Activated gamma-delta T cell treated with anti-CD3 and anti-CD28 coated beads, Interleukin-2, amount 50 U/mL, for 16 hours (primary cell): ENCODE measurements at regions not wholly inside any gene's neighbourhood (a gene's known extent, or its start where the extent isn't known, plus 50 kb on each side); places are given as distances from the start of the nearest gene placed in this dataset.
A peak's percentile ranks its signal among the peaks of the same experiment; 100 is the strongest.

Experiments
- DNase-seq: peaks from one replicate; pipeline ENCODE4 v3.0.0-alpha.2; 2020; ENCODE audit warnings: low read depth

GRCh38 chr4:152094970-152095700 is 334.3 kb upstream of the GATB start:
- DNase-seq = no peak

- DNase-seq = no peak
These were observed 330.6 kb upstream of the GATB start for GRCh38 chr4:152091405-152091804.

GRCh38 chr4:152090543-152090942 is 329.7 kb upstream of the GATB start:
- DNase-seq = no peak

- DNase-seq = no peak
These were observed 328.8 kb upstream of the GATB start for GRCh38 chr4:152089584-152089983.

GRCh38 chr4:152087335-152087734 is 326.5 kb upstream of the GATB start:
- DNase-seq = no peak

- DNase-seq = no peak
These were observed 324.9 kb upstream of the GATB start for GRCh38 chr4:152085657-152086056.

GRCh38 chr4:152083338-152083737 is 322.5 kb upstream of the GATB start:
- DNase-seq = no peak

- DNase-seq = no peak
These were observed 320.2 kb upstream of the GATB start for GRCh38 chr4:152081024-152081423.

GRCh38 chr4:152079543-152080293 is 318.9 kb upstream of the GATB start:
- peak; percentile 23 for DNase-seq

- DNase-seq = no peak
These were observed 318.3 kb upstream of the GATB start for GRCh38 chr4:152079079-152079478.

- no peak for DNase-seq
These were observed 316.8 kb upstream of the GATB start for GRCh38 chr4:152077582-152077981.

GRCh38 chr4:152075253-152075928 is 314.6 kb upstream of the GATB start:
- DNase-seq = no peak

GRCh38 chr4:152074573-152074972 is 313.8 kb upstream of the GATB start:
- DNase-seq = no peak

GRCh38 chr4:152074088-152074437 is 313.3 kb upstream of the GATB start:
- no peak for DNase-seq

GRCh38 chr4:152073351-152074087 is 312.7 kb upstream of the GATB start:
- DNase-seq = no peak

GRCh38 chr4:152072906-152073305 is 312.1 kb upstream of the GATB start:
- no peak for DNase-seq

- DNase-seq = no peak
These were observed 311.2 kb upstream of the GATB start for GRCh38 chr4:152072001-152072485.

GRCh38 chr4:152070854-152071253 is 310.0 kb upstream of the GATB start:
- DNase-seq = no peak

GRCh38 chr4:152068866-152069265 is 308.1 kb upstream of the GATB start:
- no peak for DNase-seq

- DNase-seq = no peak
These were observed 304.7 kb upstream of the GATB start for GRCh38 chr4:152065545-152065944.

GRCh38 chr4:152064753-152065152 is 303.9 kb upstream of the GATB start:
- DNase-seq = no peak

- DNase-seq = no peak
These were observed 303.5 kb upstream of the GATB start for GRCh38 chr4:152064282-152064681.
